NCI-H2081 (cell line): ENCODE measurements at regions not wholly inside any gene's neighbourhood (a gene's known extent, or its start where the extent isn't known, plus 50 kb on each side); places are given as distances from the start of the nearest gene placed in this dataset.

Experiments
- DNase-seq, 2 experiments: peaks; one replicate each; lab custom pipeline; 2025; lab: John Stamatoyannopoulos, UW

DNA sequence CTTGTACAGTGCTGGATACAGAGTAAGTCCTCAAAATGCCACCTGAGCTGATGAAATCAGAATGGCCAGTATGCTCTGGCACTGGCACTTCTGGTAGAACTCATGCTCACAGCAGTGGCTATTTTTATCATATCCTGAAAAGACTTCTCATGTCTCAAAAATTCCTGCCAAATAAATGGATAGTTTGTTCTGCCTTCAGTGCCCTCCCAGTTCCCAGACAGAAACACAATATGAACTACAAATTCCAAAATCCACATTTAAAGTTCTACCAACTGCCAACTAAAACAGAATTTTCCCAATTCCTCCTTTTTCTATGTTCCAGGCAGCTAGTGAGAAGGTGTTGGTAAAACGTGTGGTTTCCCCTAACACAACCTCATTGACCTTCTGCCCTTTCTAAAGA, 51.4 kb upstream of the RGS1 start:
- no peak for DNase-seq
